WTC11 (cell line): ENCODE measurements at regions not wholly inside any gene's neighbourhood (a gene's known extent, or its start where the extent isn't known, plus 50 kb on each side); places are given as distances from the start of the nearest gene placed in this dataset.

Experiments used
- ATAC-seq: fragments of 200-7000 bp; cut with Tn5 transposase; 2 replicates; pipeline ENCODE4 v1.10.0; 2021; ENCODE audit warnings: mild to moderate bottlenecking, moderate library complexity
- CTCF ChIA-PET: fragments of 300-600 bp; sonication (Branson Sonifier 250); formaldehyde crosslinking; loops from one replicate; lab custom pipeline; 2021; ENCODE audit warnings: antibody characterized with exemption; lab: Charles Lee
- POLR2A ChIA-PET: fragments of 350-600 bp; sonication (Branson Sonifier 250); formaldehyde crosslinking; loops from one replicate; lab custom pipeline; 2021; ENCODE audit warnings: antibody characterized with exemption; lab: Charles Lee
- DNase-seq: peaks from one replicate; pipeline ENCODE4 v3.0.0; 2021; ENCODE audit warnings: low spot score
- H3K27ac Mint-ChIP-seq: 2 replicates; pipeline ENCODE4 v1.8.0; 2021; ENCODE audit warnings: mixed read lengths
- H3K27me3 Mint-ChIP-seq: 2 replicates; pipeline ENCODE4 v1.8.0; 2021; ENCODE audit warnings: low read depth, mild to moderate bottlenecking, moderate library complexity, mixed read lengths
- H3K36me3 Mint-ChIP-seq: 2 replicates; pipeline ENCODE4 v1.8.0; 2021; ENCODE audit warnings: mixed read lengths
- H3K4me1 Mint-ChIP-seq: 2 replicates; pipeline ENCODE4 v1.8.0; 2022; ENCODE audit warnings: mixed read lengths
- H3K4me3 Mint-ChIP-seq: 2 replicates; pipeline ENCODE4 v1.8.0; 2021; ENCODE audit warnings: mild to moderate bottlenecking, moderate library complexity, mixed read lengths
- H3K9me3 Mint-ChIP-seq: 2 replicates; pipeline ENCODE4 v1.8.0; 2021; ENCODE audit warnings: mixed read lengths
- AFF4 ChIP-seq: sonication (generic); formaldehyde crosslinking; IDR thresholded peaks from 2 replicates; pipeline ENCODE4 v1.8.1; 2023; ENCODE audit warnings: mild to moderate bottlenecking, missing genetic modification reagents, borderline replicate concordance
- E2F1 ChIP-seq: sonication (generic); formaldehyde crosslinking; IDR thresholded peaks from 2 replicates; pipeline ENCODE4 v1.8.0; 2022; ENCODE audit warnings: mild to moderate bottlenecking, missing genetic modification reagents
- EMX1 ChIP-seq: fragments of 250-450 bp; sonication (Bioruptor Pico); IDR thresholded peaks from 2 replicates; pipeline ENCODE4 v1.8.0; 2021; ENCODE audit warnings: mild to moderate bottlenecking
- FOXK1 ChIP-seq: sonication (generic); formaldehyde crosslinking; IDR thresholded peaks from 2 replicates; pipeline ENCODE4 v1.8.0; 2022; ENCODE audit warnings: mild to moderate bottlenecking, moderate library complexity, missing genetic modification reagents
- JUN ChIP-seq: sonication (generic); formaldehyde crosslinking; IDR thresholded peaks from 2 replicates; pipeline ENCODE4 v1.8.0; 2023; ENCODE audit warnings: mild to moderate bottlenecking, missing genetic modification reagents
- MLX ChIP-seq: sonication (generic); formaldehyde crosslinking; IDR thresholded peaks from 2 replicates; pipeline ENCODE4 v1.8.1; 2023; ENCODE audit warnings: mild to moderate bottlenecking, missing genetic modification reagents, moderate library complexity
- NFYB ChIP-seq: sonication (generic); formaldehyde crosslinking; conservative IDR thresholded peaks from 2 replicates; pipeline ENCODE4 v1.8.0; 2022; ENCODE audit warnings: low read depth, missing genetic modification reagents
- NR3C1 ChIP-seq: sonication (generic); formaldehyde crosslinking; conservative IDR thresholded peaks from 2 replicates; pipeline ENCODE4 v1.8.1; 2023; ENCODE audit warnings: low read depth, mild to moderate bottlenecking, missing genetic modification reagents
- PREB ChIP-seq: sonication (generic); formaldehyde crosslinking; IDR thresholded peaks from 2 replicates; pipeline ENCODE4 v1.8.1; 2022; ENCODE audit warnings: mild to moderate bottlenecking, missing genetic modification reagents, moderate library complexity, borderline replicate concordance
- RORB ChIP-seq: fragments of 250-450 bp; sonication (Bioruptor Pico); IDR thresholded peaks from 2 replicates; pipeline ENCODE4 v1.9.0; 2021; ENCODE audit warnings: mild to moderate bottlenecking
- TCF7 ChIP-seq: sonication (generic); formaldehyde crosslinking; IDR thresholded peaks from 2 replicates; pipeline ENCODE4 v1.8.0; 2022; ENCODE audit warnings: mild to moderate bottlenecking, low read depth, missing genetic modification reagents, moderate library complexity
- ZNF671 ChIP-seq: fragments of 250-450 bp; sonication (Bioruptor Pico); IDR thresholded peaks from 2 replicates; pipeline ENCODE4 v1.8.0; 2021; ENCODE audit warnings: mild to moderate bottlenecking
- TF ChIP-seq, protein P1 (sequence below): sonication (generic); formaldehyde crosslinking; IDR thresholded peaks from 2 replicates; pipeline ENCODE4 v1.8.1; 2023; ENCODE audit warnings: mild to moderate bottlenecking, missing genetic modification reagents
- TF ChIP-seq, protein P2 (sequence below): fragments of 250-450 bp; sonication (Bioruptor Pico); IDR thresholded peaks from 2 replicates; pipeline ENCODE4 v1.9.0; 2021; ENCODE audit warnings: mild to moderate bottlenecking
- TF ChIP-seq, protein P3 (sequence below): sonication (generic); formaldehyde crosslinking; IDR thresholded peaks from 2 replicates; pipeline ENCODE4 v1.8.1; 2022; ENCODE audit warnings: mild to moderate bottlenecking, moderate library complexity, missing genetic modification reagents

DNA sequence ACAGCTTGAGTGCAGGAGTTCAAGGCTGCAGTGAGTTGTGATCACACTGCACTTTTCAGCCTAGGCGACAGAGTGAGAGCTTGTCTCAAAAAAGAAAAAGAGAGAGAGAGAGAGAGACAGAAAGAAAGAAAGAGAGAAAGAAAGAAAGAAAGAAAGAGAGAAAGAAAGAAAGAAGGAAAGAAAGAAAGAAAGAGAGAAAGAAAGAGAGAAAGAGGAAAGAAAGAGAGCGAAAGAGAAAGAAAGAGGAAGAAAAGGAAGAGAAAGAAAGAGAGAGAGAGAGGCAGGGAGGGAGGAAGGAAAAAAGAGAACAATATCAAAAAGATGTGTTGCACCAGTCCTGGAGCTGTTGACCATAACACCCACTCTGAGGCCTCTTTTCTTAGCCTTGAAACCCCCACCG is 89.8 kb upstream of the MBOAT2 start (continued):
- TF ChIP-seq PREB (CRISPR knock-in tag) (no peak), AFF4 (CRISPR knock-in tag) (no peak)

- CTCF ChIA-PET = interaction anchor here (0.7 to 5.1 kb wide), 4 partner anchors 20 to 211 kb away, joined by 3 to 50 read pairs (median 3); no protein-coding TSS in a partner anchor
- Mint-ChIP-seq H3K27ac (no peak overlapping the region), H3K9me3 (no peaks in the 10 kb centered on the region), H3K4me1 (peaks cover 19% of the 10 kb centered on the region), H3K36me3 (no peaks in the 10 kb centered on the region), H3K4me3 (no peak overlapping the region), H3K27me3 (peaks cover 18% of the 10 kb centered on the region)
- POLR2A ChIA-PET = interaction anchor here (0.8 kb wide), 1 partner anchor 9 kb away, joined by 3 read pairs; no protein-coding TSS in a partner anchor
- TF ChIP-seq, protein P1, sequence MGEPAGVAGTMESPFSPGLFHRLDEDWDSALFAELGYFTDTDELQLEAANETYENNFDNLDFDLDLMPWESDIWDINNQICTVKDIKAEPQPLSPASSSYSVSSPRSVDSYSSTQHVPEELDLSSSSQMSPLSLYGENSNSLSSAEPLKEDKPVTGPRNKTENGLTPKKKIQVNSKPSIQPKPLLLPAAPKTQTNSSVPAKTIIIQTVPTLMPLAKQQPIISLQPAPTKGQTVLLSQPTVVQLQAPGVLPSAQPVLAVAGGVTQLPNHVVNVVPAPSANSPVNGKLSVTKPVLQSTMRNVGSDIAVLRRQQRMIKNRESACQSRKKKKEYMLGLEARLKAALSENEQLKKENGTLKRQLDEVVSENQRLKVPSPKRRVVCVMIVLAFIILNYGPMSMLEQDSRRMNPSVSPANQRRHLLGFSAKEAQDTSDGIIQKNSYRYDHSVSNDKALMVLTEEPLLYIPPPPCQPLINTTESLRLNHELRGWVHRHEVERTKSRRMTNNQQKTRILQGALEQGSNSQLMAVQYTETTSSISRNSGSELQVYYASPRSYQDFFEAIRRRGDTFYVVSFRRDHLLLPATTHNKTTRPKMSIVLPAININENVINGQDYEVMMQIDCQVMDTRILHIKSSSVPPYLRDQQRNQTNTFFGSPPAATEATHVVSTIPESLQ = no peak
- no peak for TF ChIP-seq FOXK1 (CRISPR knock-in tag)
- no peak for TF ChIP-seq MLX (CRISPR knock-in tag)
- TF ChIP-seq, protein P2, sequence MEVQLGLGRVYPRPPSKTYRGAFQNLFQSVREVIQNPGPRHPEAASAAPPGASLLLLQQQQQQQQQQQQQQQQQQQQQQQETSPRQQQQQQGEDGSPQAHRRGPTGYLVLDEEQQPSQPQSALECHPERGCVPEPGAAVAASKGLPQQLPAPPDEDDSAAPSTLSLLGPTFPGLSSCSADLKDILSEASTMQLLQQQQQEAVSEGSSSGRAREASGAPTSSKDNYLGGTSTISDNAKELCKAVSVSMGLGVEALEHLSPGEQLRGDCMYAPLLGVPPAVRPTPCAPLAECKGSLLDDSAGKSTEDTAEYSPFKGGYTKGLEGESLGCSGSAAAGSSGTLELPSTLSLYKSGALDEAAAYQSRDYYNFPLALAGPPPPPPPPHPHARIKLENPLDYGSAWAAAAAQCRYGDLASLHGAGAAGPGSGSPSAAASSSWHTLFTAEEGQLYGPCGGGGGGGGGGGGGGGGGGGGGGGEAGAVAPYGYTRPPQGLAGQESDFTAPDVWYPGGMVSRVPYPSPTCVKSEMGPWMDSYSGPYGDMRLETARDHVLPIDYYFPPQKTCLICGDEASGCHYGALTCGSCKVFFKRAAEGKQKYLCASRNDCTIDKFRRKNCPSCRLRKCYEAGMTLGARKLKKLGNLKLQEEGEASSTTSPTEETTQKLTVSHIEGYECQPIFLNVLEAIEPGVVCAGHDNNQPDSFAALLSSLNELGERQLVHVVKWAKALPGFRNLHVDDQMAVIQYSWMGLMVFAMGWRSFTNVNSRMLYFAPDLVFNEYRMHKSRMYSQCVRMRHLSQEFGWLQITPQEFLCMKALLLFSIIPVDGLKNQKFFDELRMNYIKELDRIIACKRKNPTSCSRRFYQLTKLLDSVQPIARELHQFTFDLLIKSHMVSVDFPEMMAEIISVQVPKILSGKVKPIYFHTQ (CRISPR knock-in tag) = no peak
- TF ChIP-seq RORB = no peak
- no peak for TF ChIP-seq JUN (CRISPR knock-in tag)
- no peak for TF ChIP-seq EMX1 (CRISPR knock-in tag)
- ATAC-seq = no peak
- no peak for DNase-seq
Observed at GRCh38 chr2:9092383-9093282, 89.1 kb upstream of the MBOAT2 start.

GRCh38 chr2:9091811-9092210 is 88.3 kb upstream of the MBOAT2 start:
- CTCF ChIA-PET = interaction anchor here (1.3 to 5.1 kb wide), 3 partner anchors 21 to 210 kb away, joined by 3 to 50 read pairs (median 3); no protein-coding TSS in a partner anchor
- DNase-seq (no peak), ATAC-seq (no peak)
- H3K27me3 Mint-ChIP-seq = peaks cover 18% of the 10 kb centered on the region
- H3K27ac Mint-ChIP-seq = no peak overlapping the region
- H3K4me1 Mint-ChIP-seq = peaks cover 24% of the 10 kb centered on the region
- TF ChIP-seq ZNF671 = no peak
- TF ChIP-seq E2F1 (CRISPR knock-in tag) = no peak
- no peak for TF ChIP-seq NR3C1 (CRISPR knock-in tag)
- no peak for TF ChIP-seq NFYB (CRISPR knock-in tag)
- TF ChIP-seq, protein P3, sequence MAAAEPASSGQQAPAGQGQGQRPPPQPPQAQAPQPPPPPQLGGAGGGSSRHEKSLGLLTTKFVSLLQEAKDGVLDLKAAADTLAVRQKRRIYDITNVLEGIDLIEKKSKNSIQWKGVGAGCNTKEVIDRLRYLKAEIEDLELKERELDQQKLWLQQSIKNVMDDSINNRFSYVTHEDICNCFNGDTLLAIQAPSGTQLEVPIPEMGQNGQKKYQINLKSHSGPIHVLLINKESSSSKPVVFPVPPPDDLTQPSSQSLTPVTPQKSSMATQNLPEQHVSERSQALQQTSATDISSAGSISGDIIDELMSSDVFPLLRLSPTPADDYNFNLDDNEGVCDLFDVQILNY (CRISPR knock-in tag) = no peak
- no peak for TF ChIP-seq EMX1 (CRISPR knock-in tag)
- no peak for TF ChIP-seq TCF7
- no peak for TF ChIP-seq PREB (CRISPR knock-in tag)
- no peaks in the 10 kb centered on the region for H3K9me3 Mint-ChIP-seq
- no peaks in the 10 kb centered on the region for H3K36me3 Mint-ChIP-seq
- POLR2A ChIA-PET = no interaction called here
- no peak overlapping the region for H3K4me3 Mint-ChIP-seq
